ENCODE measurements at regions not wholly inside any gene's neighbourhood (a gene's known extent, or its start where the extent isn't known, plus 50 kb on each side); places are given as distances from the start of the nearest gene placed in this dataset.
A peak's percentile ranks its signal among the peaks of the same experiment; 100 is the strongest.

DNA sequence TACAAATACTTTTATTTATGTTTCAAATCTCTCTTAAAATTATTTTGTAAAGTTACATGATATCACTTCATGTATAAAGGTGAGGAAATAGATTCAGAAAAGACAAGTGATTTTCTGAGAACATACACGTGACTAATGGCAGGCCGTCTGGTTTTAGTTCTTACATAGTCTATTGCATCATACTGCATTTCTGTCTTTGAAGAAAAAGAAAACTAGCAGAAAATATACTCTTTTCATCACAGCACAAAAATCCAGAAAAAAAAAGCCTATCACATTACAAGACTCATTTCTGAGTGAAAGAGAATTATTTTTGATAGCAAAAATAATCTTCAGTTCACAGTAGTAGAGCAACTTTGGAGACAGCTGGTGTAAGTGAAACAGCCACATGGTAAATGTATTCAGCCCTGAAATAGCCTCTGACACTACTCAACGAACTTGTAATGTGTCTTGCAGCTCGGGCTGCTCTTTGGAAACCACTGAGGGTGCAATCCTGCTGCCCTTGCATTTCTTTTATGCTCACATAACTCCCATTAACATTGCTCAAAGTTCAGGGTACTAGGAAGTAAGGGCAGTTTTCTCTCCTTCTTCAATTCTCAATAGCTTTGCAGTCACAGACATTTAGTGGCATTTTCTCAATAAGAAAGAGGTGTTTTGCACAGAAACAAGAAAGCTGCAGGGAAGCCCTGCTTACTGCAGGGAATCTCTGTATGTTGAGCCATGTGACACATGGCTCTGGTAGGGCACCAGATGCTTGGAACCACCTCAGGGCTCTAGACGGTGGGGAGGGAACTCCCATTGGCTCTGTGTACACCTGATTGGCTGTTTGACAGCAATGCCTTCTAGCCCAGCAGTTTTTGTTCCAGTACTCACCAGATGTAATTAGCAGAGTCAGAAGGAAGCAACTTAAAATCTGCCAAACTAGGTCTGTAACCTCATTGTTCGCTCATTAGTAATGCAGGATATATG, 845.3 kb upstream of the PTPRD start:
- Histone ChIP-seq H3K4me1 (ENCODE audit: control insufficient read depth in 2 of 3, insufficient read depth in 2 of 3, low read depth in 1 of 3, low read length in 3 of 3) (no peaks in the 10 kb centered on the region), H3K27me3 (ENCODE audit: control insufficient read depth, insufficient read depth, low read length) (no peaks in the 10 kb centered on the region), H3K4me3 (ENCODE audit: low read length in 3 of 3) (no peak overlapping the region), H3K9me3 (ENCODE audit: control insufficient read depth in 2 of 3, insufficient read depth in 1 of 3, low read length in 3 of 3) (no peaks in the 10 kb centered on the region), H3K27ac (ENCODE audit: low read depth in 2 of 2, low read length in 2 of 2) (no peak overlapping the region), H3K9ac (ENCODE audit: low read length in 3 of 3) (no peak overlapping the region), H3K36me3 (ENCODE audit: control insufficient read depth in 2 of 3, insufficient read depth in 3 of 3, low read length in 3 of 3) (no peaks in the 10 kb centered on the region)
- TF ChIP-seq, protein P1, sequence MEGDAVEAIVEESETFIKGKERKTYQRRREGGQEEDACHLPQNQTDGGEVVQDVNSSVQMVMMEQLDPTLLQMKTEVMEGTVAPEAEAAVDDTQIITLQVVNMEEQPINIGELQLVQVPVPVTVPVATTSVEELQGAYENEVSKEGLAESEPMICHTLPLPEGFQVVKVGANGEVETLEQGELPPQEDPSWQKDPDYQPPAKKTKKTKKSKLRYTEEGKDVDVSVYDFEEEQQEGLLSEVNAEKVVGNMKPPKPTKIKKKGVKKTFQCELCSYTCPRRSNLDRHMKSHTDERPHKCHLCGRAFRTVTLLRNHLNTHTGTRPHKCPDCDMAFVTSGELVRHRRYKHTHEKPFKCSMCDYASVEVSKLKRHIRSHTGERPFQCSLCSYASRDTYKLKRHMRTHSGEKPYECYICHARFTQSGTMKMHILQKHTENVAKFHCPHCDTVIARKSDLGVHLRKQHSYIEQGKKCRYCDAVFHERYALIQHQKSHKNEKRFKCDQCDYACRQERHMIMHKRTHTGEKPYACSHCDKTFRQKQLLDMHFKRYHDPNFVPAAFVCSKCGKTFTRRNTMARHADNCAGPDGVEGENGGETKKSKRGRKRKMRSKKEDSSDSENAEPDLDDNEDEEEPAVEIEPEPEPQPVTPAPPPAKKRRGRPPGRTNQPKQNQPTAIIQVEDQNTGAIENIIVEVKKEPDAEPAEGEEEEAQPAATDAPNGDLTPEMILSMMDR (IDR thresholded peaks at IDR 0.05; ENCODE audit: borderline replicate concordance, extremely low read depth, insufficient read depth): no peak
- intact Hi-C loops (cut with DNase I): no loop called here
- FAIRE-seq (no peak), DNase-seq (peak in 2 of 5 donors; percentile 18 to 20)

DNA sequence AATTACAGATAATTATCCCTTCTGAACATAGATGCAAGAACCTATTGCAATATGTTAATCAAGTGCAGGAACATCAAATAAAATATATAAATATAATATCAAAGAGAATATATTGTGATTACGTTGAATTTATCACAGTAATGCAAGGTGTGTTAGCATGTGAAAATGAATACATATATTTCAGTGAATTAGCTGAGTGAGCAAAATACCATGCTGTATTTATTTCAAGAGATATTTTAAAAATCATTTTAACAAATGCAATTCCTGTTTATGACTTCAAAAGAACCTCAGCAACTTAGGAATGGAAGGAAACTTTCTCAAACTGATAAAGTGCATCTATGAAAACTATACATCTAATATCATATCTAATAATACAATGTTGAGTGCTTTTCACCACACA, 856.9 kb upstream of the PTPRD start:
- Histone ChIP-seq H3K4me1 (ENCODE audit: control insufficient read depth in 2 of 3, insufficient read depth in 2 of 3, low read depth in 1 of 3, low read length in 3 of 3) (no peaks in the 10 kb centered on the region), H3K36me3 (ENCODE audit: control insufficient read depth in 2 of 3, insufficient read depth in 3 of 3, low read length in 3 of 3) (no peaks in the 10 kb centered on the region), H3K4me3 (ENCODE audit: low read length in 3 of 3) (no peak overlapping the region), H3K9ac (ENCODE audit: low read length in 3 of 3) (no peak overlapping the region), H3K27me3 (ENCODE audit: control insufficient read depth, insufficient read depth, low read length) (no peaks in the 10 kb centered on the region), H3K27ac (ENCODE audit: low read depth in 2 of 2, low read length in 2 of 2) (no peak overlapping the region), H3K9me3 (ENCODE audit: control insufficient read depth in 2 of 3, insufficient read depth in 1 of 3, low read length in 3 of 3) (peaks cover 0 to 7% (median 0%) of the 10 kb centered on the region in 3 donors)
- no peak for DNase-seq
- TF ChIP-seq, protein P1 (IDR thresholded peaks at IDR 0.05; ENCODE audit: borderline replicate concordance, extremely low read depth, insufficient read depth): no peak
- FAIRE-seq: no peak
- intact Hi-C loops (cut with DNase I): no loop called here

GRCh38 chr9:11471321-11471720, 858.5 kb upstream of the PTPRD start:
- intact Hi-C loops (cut with DNase I): no loop called here
- Histone ChIP-seq H3K36me3 (ENCODE audit: control insufficient read depth in 2 of 3, insufficient read depth in 3 of 3, low read length in 3 of 3) (no peaks in the 10 kb centered on the region), H3K4me3 (ENCODE audit: low read length in 3 of 3) (no peak overlapping the region), H3K27me3 (ENCODE audit: control insufficient read depth, insufficient read depth, low read length) (no peaks in the 10 kb centered on the region), H3K9ac (ENCODE audit: low read length in 3 of 3) (no peak overlapping the region), H3K27ac (ENCODE audit: low read depth in 2 of 2, low read length in 2 of 2) (no peak overlapping the region), H3K9me3 (ENCODE audit: control insufficient read depth in 2 of 3, insufficient read depth in 1 of 3, low read length in 3 of 3) (peaks cover 0 to 4% (median 0%) of the 10 kb centered on the region in 3 donors), H3K4me1 (ENCODE audit: control insufficient read depth in 2 of 3, insufficient read depth in 2 of 3, low read depth in 1 of 3, low read length in 3 of 3) (no peaks in the 10 kb centered on the region)
- TF ChIP-seq, protein P1 (IDR thresholded peaks at IDR 0.05; ENCODE audit: borderline replicate concordance, extremely low read depth, insufficient read depth): no peak
- DNase-seq (no peak), FAIRE-seq (no peak)

All from kidney (tissue), 13 donors.